UCSD-AML1 (cell line): ENCODE measurements at regions not wholly inside any gene's neighbourhood (a gene's known extent, or its start where the extent isn't known, plus 50 kb on each side); places are given as distances from the start of the nearest gene placed in this dataset.

Experiments used
- DNase-seq: peaks from one replicate; lab custom pipeline; 2025; ENCODE audit not compliant: unreplicated experiment; lab: John Stamatoyannopoulos, UW

- no peak for DNase-seq
Measured at GRCh38 chr10:105473170-105473569, 832.1 kb downstream of the SORCS3 start.

GRCh38 chr10:105468759-105469158 lies 827.7 kb downstream of the SORCS3 start:
- no peak for DNase-seq

- DNase-seq: no peak
Measured at GRCh38 chr10:105466521-105466920, 825.4 kb downstream of the SORCS3 start.

GRCh38 chr10:105434970-105435369 lies 793.9 kb downstream of the SORCS3 start:
- no peak for DNase-seq

- no peak for DNase-seq
Measured at GRCh38 chr10:105413997-105414396, 772.9 kb downstream of the SORCS3 start.

GRCh38 chr10:105409370-105409769 lies 768.3 kb downstream of the SORCS3 start:
- DNase-seq: no peak

GRCh38 chr10:105406488-105406887 lies 765.4 kb downstream of the SORCS3 start:
- DNase-seq: no peak

GRCh38 chr10:105398202-105398601 lies 757.1 kb downstream of the SORCS3 start:
- no peak for DNase-seq

- no peak for DNase-seq
Measured at GRCh38 chr10:105391670-105392351, 750.7 kb downstream of the SORCS3 start.

GRCh38 chr10:105387971-105388370 lies 746.9 kb downstream of the SORCS3 start:
- DNase-seq: no peak

GRCh38 chr10:105383978-105384377 lies 742.9 kb downstream of the SORCS3 start:
- no peak for DNase-seq

GRCh38 chr10:105370692-105371091 lies 729.6 kb downstream of the SORCS3 start:
- DNase-seq: no peak

GRCh38 chr10:105359708-105360107 lies 718.6 kb downstream of the SORCS3 start:
- DNase-seq: no peak

GRCh38 chr10:105358911-105359310 lies 717.8 kb downstream of the SORCS3 start:
- no peak for DNase-seq

- no peak for DNase-seq
Measured at GRCh38 chr10:105356626-105357025, 715.5 kb downstream of the SORCS3 start.

GRCh38 chr10:105354010-105354409 lies 712.9 kb downstream of the SORCS3 start:
- DNase-seq: no peak

- no peak for DNase-seq
Measured at GRCh38 chr10:105352827-105353226, 711.7 kb downstream of the SORCS3 start.

- DNase-seq: no peak
Measured at GRCh38 chr10:105352281-105352680, 711.2 kb downstream of the SORCS3 start.

- no peak for DNase-seq
Measured at GRCh38 chr10:105351187-105351586, 710.1 kb downstream of the SORCS3 start.

- DNase-seq: no peak
Measured at GRCh38 chr10:105347487-105347886, 706.4 kb downstream of the SORCS3 start.

GRCh38 chr10:105342606-105343005 lies 701.5 kb downstream of the SORCS3 start:
- DNase-seq: no peak

- no peak for DNase-seq
Measured at GRCh38 chr10:105339669-105340068, 698.6 kb downstream of the SORCS3 start.

GRCh38 chr10:105328503-105329133 lies 687.5 kb downstream of the SORCS3 start:
- no peak for DNase-seq
